Sigmoid colon (tissue), 6 donors: ENCODE measurements at regions not wholly inside any gene's neighbourhood (a gene's known extent, or its start where the extent isn't known, plus 50 kb on each side); places are given as distances from the start of the nearest gene placed in this dataset.

Experiments used
- DNase-seq: peaks from one replicate; pipeline ENCODE4 v3.0.0-alpha.2; 2019
- H3K27ac ChIP-seq, 4 donors: fragments of 200-600 bp; sonication (generic); one replicate each; pipeline ENCODE4 v1.5.1; 2016 to 2019; ENCODE audit warnings: mild to moderate bottlenecking in 1 of 4
- H3K27me3 ChIP-seq, 3 donors: fragments of 200-600 bp; sonication (generic); one replicate each; pipeline ENCODE4 v1.5.1; 2019; ENCODE audit warnings: mild to moderate bottlenecking in 1 of 3
- H3K36me3 ChIP-seq, 4 donors: fragments of 200-600 bp; sonication (generic); one replicate each; pipeline ENCODE4 v1.5.1; 2016 to 2019
- H3K4me1 ChIP-seq, 4 donors: fragments of 200-600 bp; sonication (generic); one replicate each; pipeline ENCODE4 v1.5.1; 2017 to 2019
- H3K4me3 ChIP-seq, 4 donors: fragments of 200-600 bp; sonication (generic); one replicate each; pipeline ENCODE4 v1.5.1; 2017 to 2019; ENCODE audit warnings: mild to moderate bottlenecking in 2 of 4, moderate library complexity in 1 of 4
- H3K9me3 ChIP-seq, 4 donors: fragments of 200-600 bp in 3 of 4; sonication (generic) in 3 of 4; one replicate each; pipeline versions ENCODE4 v1.5.1 to v1.6.1; 2013 to 2019
- CTCF ChIP-seq, 4 experiments: fragments of 450-650 bp in 3 of 4; fragments of 200-600 bp in 1 of 4; IDR thresholded peaks; one replicate each; pipeline ENCODE4 v1.5.1; 2016 to 2019; ENCODE audit warnings: antibody characterized with exemption in 4 of 4, mild to moderate bottlenecking in 3 of 4, moderate library complexity in 2 of 4
- EP300 ChIP-seq, 4 donors: sonication (generic); formaldehyde crosslinking; IDR thresholded peaks; one replicate each; pipeline ENCODE4 v1.6.1; 2017; ENCODE audit warnings: antibody characterized with exemption in 4 of 4
- POLR2A ChIP-seq, 2 donors: fragments of 450-650 bp; IDR thresholded peaks; one replicate each; pipeline ENCODE4 v1.6.1; 2016; ENCODE audit warnings: antibody characterized with exemption in 2 of 2, mild to moderate bottlenecking in 2 of 2, moderate library complexity in 2 of 2
- POLR2AphosphoS5 ChIP-seq, 4 donors: sonication (generic); formaldehyde crosslinking; IDR thresholded peaks; one replicate each; pipeline ENCODE4 v1.6.1; 2017; ENCODE audit warnings: antibody characterized with exemption in 4 of 4
- WGBS, 2 donors: extraction: QIAGEN DNeasy Blood & Tissue Kit; methylation state at CpG; one replicate each; pipeline ENCODE4 v1.1.7; 2013; 5-methylcytosine and 5-hydroxymethylcytosine counted together
- intact Hi-C: fragments of 100-400 bp; cut with DNase I; formaldehyde crosslinking; loops from one replicate; pipeline ENCODE4 v1.15.1; 2023
- donor health status: healthy with polysubstance abuse.
- donor health status: healthy.

- peaks cover 0 to 16% (median 4%) of the 10 kb centered on the region in 4 donors for H3K4me1 ChIP-seq
- no peak for DNase-seq
- 90 to 95% methylated on average over 6 of the region's 6 CpGs for WGBS, 2 donors
These were observed 590.3 kb upstream of the CNTNAP5 start for GRCh38 chr2:123434546-123435395.

DNA sequence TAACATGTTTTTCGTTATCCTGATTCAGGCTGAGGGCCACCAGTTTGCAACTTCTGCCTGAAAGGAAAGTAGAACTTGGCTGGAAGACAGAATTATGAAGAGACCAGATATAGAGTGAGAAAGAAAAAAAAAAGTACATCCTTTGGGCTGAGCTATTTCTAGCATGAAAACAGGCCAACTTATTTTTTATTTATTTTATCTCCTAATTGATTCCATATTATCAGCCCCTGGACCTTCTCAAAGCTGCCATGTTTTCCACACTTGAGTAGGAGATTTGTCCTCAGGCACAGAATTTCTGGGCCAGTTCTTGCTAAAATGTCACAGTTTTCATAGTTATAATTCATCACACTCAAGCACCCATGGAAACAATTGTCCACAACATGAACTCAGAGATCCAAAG, 586.8 kb upstream of the CNTNAP5 start:
- Histone ChIP-seq H3K36me3 (no peaks in the 10 kb centered on the region), H3K27me3 (no peaks in the 10 kb centered on the region), H3K27ac (no peak overlapping the region), H3K4me1 (peaks cover 0 to 16% (median 4%) of the 10 kb centered on the region in 4 donors), H3K9me3 (peaks cover 0 to 2% (median 0%) of the 10 kb centered on the region in 4 donors), H3K4me3 (no peak overlapping the region)
- 68 to 77% methylated on average over 1 of the region's 1 CpG for WGBS, 2 donors
- intact Hi-C loops = no loop called here
- no peak for DNase-seq
- TF ChIP-seq POLR2AphosphoS5 (IDR thresholded peaks at IDR 0.05) (no peak), EP300 (IDR thresholded peaks at IDR 0.05) (no peak), CTCF (IDR thresholded peaks at IDR 0.05) (no peak), POLR2A (IDR thresholded peaks at IDR 0.05) (no peak)

More at GRCh38 chr2:123434546-123435395, 590.3 kb upstream of the CNTNAP5 start:
- H3K27me3 ChIP-seq = no peaks in the 10 kb centered on the region
- no peak for TF ChIP-seq POLR2AphosphoS5 (IDR thresholded peaks at IDR 0.05)
- no peak for TF ChIP-seq EP300 (IDR thresholded peaks at IDR 0.05)
- TF ChIP-seq CTCF (IDR thresholded peaks at IDR 0.05) = no peak
- TF ChIP-seq POLR2A (IDR thresholded peaks at IDR 0.05) = no peak
- H3K27ac ChIP-seq = no peak overlapping the region
- no peak overlapping the region for H3K4me3 ChIP-seq
- H3K36me3 ChIP-seq = no peaks in the 10 kb centered on the region
- H3K9me3 ChIP-seq = peaks cover 0 to 2% (median 0%) of the 10 kb centered on the region in 4 donors
- intact Hi-C loops = no loop called here

GRCh38 chr2:123438675-123439074, 586.4 kb upstream of the CNTNAP5 start:
- H3K4me3 ChIP-seq = no peak overlapping the region
- intact Hi-C loops = no loop called here
- H3K4me1 ChIP-seq = peaks cover 0 to 16% (median 4%) of the 10 kb centered on the region in 4 donors
- 88 to 90% methylated on average over 2 of the region's 2 CpGs for WGBS, 2 donors
- H3K36me3 ChIP-seq = no peaks in the 10 kb centered on the region
- H3K27me3 ChIP-seq = no peaks in the 10 kb centered on the region
- DNase-seq = no peak
- H3K9me3 ChIP-seq = peaks cover 0 to 2% (median 0%) of the 10 kb centered on the region in 4 donors
- H3K27ac ChIP-seq = no peak overlapping the region
- TF ChIP-seq POLR2A (IDR thresholded peaks at IDR 0.05) (no peak), EP300 (IDR thresholded peaks at IDR 0.05) (no peak), POLR2AphosphoS5 (IDR thresholded peaks at IDR 0.05) (no peak), CTCF (IDR thresholded peaks at IDR 0.05) (no peak)

DNA sequence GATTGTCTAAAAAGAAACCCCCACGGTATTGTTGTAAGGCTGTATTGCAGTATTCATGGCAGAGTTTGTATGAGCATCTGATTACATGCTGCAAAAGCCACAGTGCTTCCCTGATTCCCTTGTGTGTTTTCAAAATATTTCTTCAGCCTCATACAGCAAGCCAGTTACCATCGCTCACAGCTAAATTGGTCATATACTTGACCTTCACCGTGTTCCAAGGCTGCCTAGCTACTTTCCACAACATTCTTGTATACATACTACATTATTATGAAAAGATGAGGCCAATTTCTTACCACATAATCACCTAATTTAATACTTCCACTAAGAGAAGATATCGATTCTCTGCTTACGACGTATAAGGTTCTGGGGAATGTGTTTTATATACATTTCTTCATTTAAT, 576.3 kb upstream of the CNTNAP5 start:
- no peak overlapping the region for H3K27ac ChIP-seq
- DNase-seq = no peak
- H3K9me3 ChIP-seq = no peaks in the 10 kb centered on the region
- intact Hi-C loops = no loop called here
- no peaks in the 10 kb centered on the region for H3K4me1 ChIP-seq
- no peaks in the 10 kb centered on the region for H3K27me3 ChIP-seq
- H3K36me3 ChIP-seq = no peaks in the 10 kb centered on the region
- H3K4me3 ChIP-seq = no peak overlapping the region
- WGBS, 2 donors = 67 to 73% methylated on average over 6 of the region's 6 CpGs
- TF ChIP-seq CTCF (IDR thresholded peaks at IDR 0.05) (no peak), POLR2A (IDR thresholded peaks at IDR 0.05) (no peak), POLR2AphosphoS5 (IDR thresholded peaks at IDR 0.05) (no peak), EP300 (IDR thresholded peaks at IDR 0.05) (no peak)
